ENCODE measurements at regions not wholly inside any gene's neighbourhood (a gene's known extent, or its start where the extent isn't known, plus 50 kb on each side); places are given as distances from the start of the nearest gene placed in this dataset.

- peaks cover 23% of the 10 kb centered on the region for H3K4me1 Mint-ChIP-seq (ENCODE audit: unreplicated experiment)
- no peaks in the 10 kb centered on the region for H3K9me3 Mint-ChIP-seq
- DNase-seq (ENCODE audit: extremely low spot score, unreplicated experiment), result no peak
- TF ChIP-seq CTCF (conservative IDR thresholded peaks at IDR 0.05), result no peak
- H3K4me3 Mint-ChIP-seq, result no peak overlapping the region
- no peaks in the 10 kb centered on the region for H3K36me3 Mint-ChIP-seq
- peaks cover 2% of the 10 kb centered on the region for H3K27me3 Mint-ChIP-seq
- H3K27ac Mint-ChIP-seq, result peak overlapping the region; percentile 28
These were observed 54.0 kb upstream of the STMND1 start for GRCh38 chr6:17047889-17048288.

- Mint-ChIP-seq H3K4me1 (ENCODE audit: unreplicated experiment) (peaks cover 31% of the 10 kb centered on the region), H3K9me3 (no peaks in the 10 kb centered on the region), H3K27ac (no peak overlapping the region), H3K36me3 (no peaks in the 10 kb centered on the region), H3K4me3 (no peak overlapping the region), H3K27me3 (peaks cover 2% of the 10 kb centered on the region)
- no peak for DNase-seq (ENCODE audit: extremely low spot score, unreplicated experiment)
- TF ChIP-seq CTCF (conservative IDR thresholded peaks at IDR 0.05), result no peak
These were observed 56.1 kb upstream of the STMND1 start for GRCh38 chr6:17045581-17046322.

- H3K9me3 Mint-ChIP-seq, result peaks cover 5% of the 10 kb centered on the region
- DNase-seq (ENCODE audit: extremely low spot score, unreplicated experiment), result no peak
- H3K27me3 Mint-ChIP-seq, result peaks cover 2% of the 10 kb centered on the region
- H3K27ac Mint-ChIP-seq, result no peak overlapping the region
- H3K4me3 Mint-ChIP-seq, result no peak overlapping the region
- no peak for TF ChIP-seq CTCF (conservative IDR thresholded peaks at IDR 0.05)
- no peaks in the 10 kb centered on the region for H3K36me3 Mint-ChIP-seq
- peaks cover 22% of the 10 kb centered on the region for H3K4me1 Mint-ChIP-seq (ENCODE audit: unreplicated experiment)
These were observed 58.7 kb upstream of the STMND1 start for GRCh38 chr6:17043148-17043522.

GRCh38 chr6:17042422-17043147 is 59.3 kb upstream of the STMND1 start:
- Mint-ChIP-seq H3K27me3 (peaks cover 2% of the 10 kb centered on the region), H3K4me3 (peak overlapping the region; percentile 26), H3K27ac (peak overlapping the region; percentile 30), H3K9me3 (peaks cover 5% of the 10 kb centered on the region), H3K4me1 (ENCODE audit: unreplicated experiment) (peaks cover 16% of the 10 kb centered on the region), H3K36me3 (no peaks in the 10 kb centered on the region)
- DNase-seq (ENCODE audit: extremely low spot score, unreplicated experiment), result no peak
- TF ChIP-seq CTCF (conservative IDR thresholded peaks at IDR 0.05), result peak; percentile 19

- Mint-ChIP-seq H3K9me3 (peaks cover 5% of the 10 kb centered on the region), H3K27ac (no peak overlapping the region), H3K36me3 (no peaks in the 10 kb centered on the region), H3K4me3 (no peak overlapping the region), H3K27me3 (no peaks in the 10 kb centered on the region), H3K4me1 (ENCODE audit: unreplicated experiment) (peaks cover 20% of the 10 kb centered on the region)
- DNase-seq (ENCODE audit: extremely low spot score, unreplicated experiment), result no peak
- TF ChIP-seq CTCF (conservative IDR thresholded peaks at IDR 0.05), result no peak
These were observed 62.6 kb upstream of the STMND1 start for GRCh38 chr6:17039266-17039665.

Measured in type B pancreatic cell (in vitro differentiated cells).